Astrocyte of the spinal cord (primary cell): ENCODE measurements at regions not wholly inside any gene's neighbourhood (a gene's known extent, or its start where the extent isn't known, plus 50 kb on each side); places are given as distances from the start of the nearest gene placed in this dataset.

Experiments used
- DNase-seq: peaks from one replicate; pipeline ENCODE4 v3.0.0; 2011; ENCODE audit warnings: low read depth, low spot score
- H3K4me3 ChIP-seq: 2 replicates; pipeline ENCODE4 v1.5.1; 2011; ENCODE audit warnings: low read depth, mild to moderate bottlenecking, low read length, moderate library complexity
- in situ Hi-C: cut with HindIII; loops from 2 replicates; pipeline ENCODE4 v1.10.0; 2017; ENCODE audit warnings: low sequenced_read_pairs
- TF ChIP-seq, protein P1 (sequence below): IDR thresholded peaks from 2 replicates; pipeline ENCODE4 v1.5.1; 2012; ENCODE audit warnings: low read depth, mild to moderate bottlenecking, low read length, inconsistent platforms

DNA sequence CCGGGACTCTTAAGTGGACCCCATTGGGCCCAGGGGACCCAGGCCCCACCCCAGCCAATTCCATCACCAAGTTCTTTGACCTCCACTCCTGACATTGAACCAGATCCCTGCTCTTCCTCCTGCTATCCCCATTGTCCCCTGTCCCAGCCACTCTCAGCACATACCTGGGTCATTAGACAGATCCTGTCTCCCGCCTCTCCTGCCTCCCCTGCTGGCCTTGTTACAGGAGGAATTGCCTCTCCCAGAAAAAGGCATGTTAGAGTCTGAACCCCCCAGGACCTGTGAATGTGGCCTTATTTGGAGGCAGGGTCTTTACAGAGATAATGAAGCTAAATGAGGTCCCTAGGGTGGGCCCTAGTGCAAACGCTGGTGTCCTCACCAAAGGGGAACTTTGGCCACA lies 301.9 kb downstream of the NPHP4 start:
- in situ Hi-C loops = no loop called here
- no peak overlapping the region for H3K4me3 ChIP-seq
- DNase-seq = no peak
- TF ChIP-seq, protein P1, sequence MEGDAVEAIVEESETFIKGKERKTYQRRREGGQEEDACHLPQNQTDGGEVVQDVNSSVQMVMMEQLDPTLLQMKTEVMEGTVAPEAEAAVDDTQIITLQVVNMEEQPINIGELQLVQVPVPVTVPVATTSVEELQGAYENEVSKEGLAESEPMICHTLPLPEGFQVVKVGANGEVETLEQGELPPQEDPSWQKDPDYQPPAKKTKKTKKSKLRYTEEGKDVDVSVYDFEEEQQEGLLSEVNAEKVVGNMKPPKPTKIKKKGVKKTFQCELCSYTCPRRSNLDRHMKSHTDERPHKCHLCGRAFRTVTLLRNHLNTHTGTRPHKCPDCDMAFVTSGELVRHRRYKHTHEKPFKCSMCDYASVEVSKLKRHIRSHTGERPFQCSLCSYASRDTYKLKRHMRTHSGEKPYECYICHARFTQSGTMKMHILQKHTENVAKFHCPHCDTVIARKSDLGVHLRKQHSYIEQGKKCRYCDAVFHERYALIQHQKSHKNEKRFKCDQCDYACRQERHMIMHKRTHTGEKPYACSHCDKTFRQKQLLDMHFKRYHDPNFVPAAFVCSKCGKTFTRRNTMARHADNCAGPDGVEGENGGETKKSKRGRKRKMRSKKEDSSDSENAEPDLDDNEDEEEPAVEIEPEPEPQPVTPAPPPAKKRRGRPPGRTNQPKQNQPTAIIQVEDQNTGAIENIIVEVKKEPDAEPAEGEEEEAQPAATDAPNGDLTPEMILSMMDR = no peak

DNA sequence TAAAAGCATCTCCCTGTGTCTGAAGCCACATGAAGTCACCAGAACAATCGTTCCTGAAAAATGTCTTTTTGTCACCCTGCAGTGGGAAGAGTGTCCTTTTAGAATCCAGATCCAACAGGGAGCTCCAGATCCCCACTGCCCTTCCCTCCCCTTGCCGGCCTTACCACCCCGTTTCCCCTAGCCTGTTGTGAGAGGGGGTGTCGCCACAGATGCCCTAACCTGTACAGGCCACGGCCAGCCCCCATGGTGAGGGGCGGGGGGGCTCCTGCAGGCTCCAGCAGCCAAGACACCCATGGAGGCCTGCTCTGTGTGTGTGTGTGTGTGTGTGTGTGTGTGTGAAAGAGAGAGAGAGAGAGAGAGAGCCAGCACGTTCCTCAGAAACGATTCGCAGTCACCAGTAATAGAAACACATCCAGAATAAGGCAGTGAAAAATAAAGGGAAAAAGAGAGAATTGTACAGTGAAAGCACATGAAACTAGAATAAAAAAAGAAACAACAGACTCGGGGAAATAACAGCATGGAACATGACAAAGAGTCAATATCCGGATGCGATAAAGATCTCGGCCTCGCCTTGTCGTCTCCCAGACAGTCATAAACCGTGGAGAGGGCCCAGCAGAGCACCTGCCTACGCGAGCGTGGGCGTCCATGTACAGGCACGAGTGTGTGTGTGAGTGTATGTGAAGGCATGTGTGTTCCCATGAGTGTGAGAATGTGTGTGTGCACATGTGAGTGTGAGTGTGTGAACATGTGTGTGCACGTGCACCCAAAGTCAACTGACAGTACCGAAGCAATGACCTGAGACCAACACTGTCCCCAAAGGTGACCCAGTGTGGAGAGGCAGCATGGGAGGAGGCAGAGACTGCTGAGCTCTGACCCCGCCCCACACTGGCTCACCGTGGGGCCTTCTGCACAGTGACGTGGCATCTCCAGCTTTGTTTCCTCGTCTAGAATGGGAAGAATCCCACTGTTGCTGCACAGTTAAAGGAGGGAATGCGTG lies 303.8 kb downstream of the NPHP4 start:
- no peak overlapping the region for H3K4me3 ChIP-seq
- in situ Hi-C loops = no loop called here
- DNase-seq = no peak
- TF ChIP-seq, protein P1 = no peak

DNA sequence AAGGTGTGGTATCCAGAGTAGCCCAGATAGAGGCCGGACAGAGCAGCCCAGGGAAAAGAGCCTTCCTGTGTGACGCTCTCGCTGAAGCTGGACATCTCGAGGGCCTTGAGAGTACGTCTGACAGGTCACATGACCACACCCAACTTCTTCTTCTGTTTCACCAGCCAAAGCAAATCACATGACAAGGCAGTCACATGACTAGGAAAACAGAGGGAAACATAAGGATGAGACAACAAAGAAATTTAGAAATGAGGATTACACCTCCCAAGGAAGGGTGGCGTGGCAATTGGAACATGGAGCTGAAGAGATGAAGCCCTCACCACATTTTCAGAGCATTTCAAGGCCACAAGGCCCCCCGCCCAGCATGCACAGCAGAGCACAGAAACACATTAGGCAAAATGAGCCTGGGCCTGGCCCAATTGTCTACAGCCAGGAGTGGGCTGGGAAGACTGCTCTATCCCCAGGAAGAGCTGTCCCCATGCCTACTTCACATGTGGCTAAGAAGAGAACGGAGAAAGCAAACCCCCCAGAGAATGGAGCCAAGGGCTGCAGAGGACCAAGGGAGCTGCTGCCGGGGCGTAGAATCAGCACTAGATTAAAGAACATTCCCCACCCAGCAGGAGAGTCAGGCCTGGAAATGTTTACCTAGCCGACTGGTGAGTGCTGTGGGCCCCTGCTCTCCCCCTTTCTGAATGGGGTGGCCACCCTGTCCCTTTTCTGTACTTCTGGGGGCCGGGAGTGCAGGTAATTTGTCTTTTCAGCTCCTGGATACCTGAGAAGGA lies 305.1 kb downstream of the NPHP4 start:
- TF ChIP-seq, protein P1 = no peak
- DNase-seq = no peak
- no peak overlapping the region for H3K4me3 ChIP-seq
- in situ Hi-C loops = no loop called here

DNA sequence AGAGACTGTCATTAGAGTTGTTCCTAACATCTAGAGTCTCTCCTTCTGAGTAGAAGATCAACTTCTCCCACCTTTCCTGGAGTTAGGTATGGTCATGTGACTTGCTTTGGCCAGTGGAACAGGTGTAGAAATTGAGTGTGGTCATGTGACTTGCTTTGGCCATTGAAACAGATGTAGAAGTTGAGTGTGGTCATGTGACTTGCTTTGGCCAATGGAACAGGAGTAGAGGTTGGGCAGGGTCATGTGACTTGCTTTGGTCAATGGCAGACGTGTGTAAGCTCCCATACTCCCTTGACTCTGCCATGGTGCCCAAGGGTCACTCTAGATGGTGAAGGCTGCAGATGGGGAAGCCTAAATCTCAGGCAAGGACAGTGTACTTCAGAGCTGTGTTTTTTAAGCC lies 306.0 kb downstream of the NPHP4 start:
- in situ Hi-C loops = no loop called here
- TF ChIP-seq, protein P1 = no peak
- H3K4me3 ChIP-seq = no peak overlapping the region
- DNase-seq = no peak

DNA sequence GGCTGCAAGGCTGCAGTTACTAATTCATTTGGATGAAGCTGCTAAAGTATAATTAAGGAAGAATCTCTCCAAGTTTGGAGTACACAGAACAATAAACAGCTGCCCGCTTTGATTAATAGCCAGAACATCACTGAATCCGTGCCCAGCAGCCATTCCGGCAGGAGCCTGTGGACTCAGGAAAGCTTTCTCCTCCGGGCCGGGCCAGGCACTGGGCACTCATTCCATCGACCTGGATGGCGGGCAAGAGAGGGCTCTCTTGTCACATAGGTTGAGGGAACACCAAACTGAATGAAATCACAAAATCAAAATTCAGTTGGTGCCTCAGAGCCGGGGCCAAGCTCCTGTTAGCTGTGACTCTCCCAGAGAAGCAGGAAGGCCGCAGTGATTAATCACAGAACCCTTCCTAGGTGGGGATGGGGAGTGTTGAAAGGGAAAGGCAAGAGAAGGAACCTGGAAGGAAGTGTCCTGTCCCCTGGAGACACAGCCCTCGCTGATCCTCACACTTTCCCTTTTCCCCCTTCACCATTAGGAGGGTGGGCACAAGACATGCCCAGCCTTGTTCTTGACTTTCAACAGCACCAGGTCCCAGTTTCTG lies 306.7 kb downstream of the NPHP4 start:
- DNase-seq = no peak
- H3K4me3 ChIP-seq = no peak overlapping the region
- in situ Hi-C loops = no loop called here
- TF ChIP-seq, protein P1 = no peak

DNA sequence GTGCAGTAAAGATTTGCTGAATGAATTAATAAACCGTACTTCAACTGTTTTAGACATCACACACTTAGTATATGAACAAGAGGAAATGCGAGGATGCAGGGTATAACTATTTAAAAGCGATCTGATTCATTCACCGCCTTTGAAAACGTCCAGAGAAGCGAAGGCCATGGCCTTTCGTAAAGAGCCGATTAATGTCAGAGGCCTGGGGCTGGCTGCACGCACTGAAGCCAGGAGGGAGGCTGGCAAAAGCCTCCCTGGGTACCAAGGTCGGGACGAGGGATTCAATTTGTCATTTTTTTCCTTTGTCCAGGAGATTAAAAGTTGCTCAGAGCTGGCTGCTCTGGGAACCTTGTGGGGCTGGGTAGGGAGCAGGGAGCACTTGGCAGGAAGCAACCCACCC lies 307.4 kb downstream of the NPHP4 start:
- TF ChIP-seq, protein P1 = no peak

More for the DNA sequence above, 307.4 kb downstream of the NPHP4 start:
- H3K4me3 ChIP-seq = no peak overlapping the region
- in situ Hi-C loops = no loop called here
- DNase-seq = no peak
